OCI-LY1 (cell line): ENCODE measurements at regions not wholly inside any gene's neighbourhood (a gene's known extent, or its start where the extent isn't known, plus 50 kb on each side); places are given as distances from the start of the nearest gene placed in this dataset.

Experiments used
- H2AFZ ChIP-seq: fragments of 200-600 bp; sonication (generic), shearing (Covaris generic); 2 replicates; pipeline ENCODE4 v1.6.0; 2014; ENCODE audit warnings: antibody characterized with exemption, mild to moderate bottlenecking, low read length
- H3F3A ChIP-seq: fragments of 200-600 bp; sonication (generic), shearing (Covaris generic); 2 replicates; pipeline ENCODE4 v1.6.0; 2014; ENCODE audit warnings: mild to moderate bottlenecking, antibody characterized with exemption, low read length, moderate library complexity; ENCODE audit not compliant: insufficient read depth
- H3K27ac ChIP-seq: fragments of 200-600 bp; sonication (generic); 2 replicates; pipeline ENCODE4 v1.5.1; 2014; ENCODE audit warnings: low read length, mixed run types, mild to moderate bottlenecking, low read depth; ENCODE audit not compliant: poor library complexity, severe bottlenecking
- H3K27me3 ChIP-seq: fragments of 200-600 bp; sonication (generic); 2 replicates; pipeline ENCODE4 v1.6.0; 2014; ENCODE audit warnings: antibody characterized with exemption, mild to moderate bottlenecking, low read length, moderate library complexity; ENCODE audit not compliant: insufficient read depth
- H3K36me3 ChIP-seq: fragments of 200-600 bp; sonication (generic); 2 replicates; pipeline ENCODE4 v1.6.1; 2014; ENCODE audit warnings: mild to moderate bottlenecking, antibody characterized with exemption, low read length, moderate library complexity, mixed read lengths; ENCODE audit not compliant: insufficient read depth
- H3K4me1 ChIP-seq: fragments of 200-600 bp; sonication (generic); 2 replicates; pipeline ENCODE4 v1.5.1; 2014; ENCODE audit warnings: mild to moderate bottlenecking, low read length, moderate library complexity; ENCODE audit not compliant: insufficient read depth, severe bottlenecking
- H3K4me2 ChIP-seq: fragments of 200-600 bp; sonication (generic), shearing (Covaris generic); 2 replicates; pipeline ENCODE4 v1.6.1; 2014; ENCODE audit warnings: low read length
- H3K4me3 ChIP-seq: fragments of 200-600 bp; sonication (generic); 2 replicates; pipeline ENCODE4 v1.5.1; 2014; ENCODE audit warnings: low read length, low read depth, mild to moderate bottlenecking, mixed read lengths; ENCODE audit not compliant: poor library complexity, severe bottlenecking
- H3K79me2 ChIP-seq: fragments of 200-600 bp; shearing (Covaris generic); 2 replicates; pipeline ENCODE4 v1.6.1; 2016; ENCODE audit warnings: mixed run types, low read length, mixed read lengths; ENCODE audit not compliant: insufficient read depth
- H3K9ac ChIP-seq: fragments of 200-600 bp; sonication (generic), shearing (Covaris generic); 2 replicates; pipeline ENCODE4 v1.6.1; 2014; ENCODE audit warnings: mild to moderate bottlenecking, low read length, mixed read lengths
- H3K9me2 ChIP-seq: fragments of 200-600 bp; sonication (generic), shearing (Covaris generic); 2 replicates; pipeline ENCODE4 v1.6.1; 2014; ENCODE audit warnings: low read depth, mild to moderate bottlenecking, low read length, mixed read lengths
- H3K9me3 ChIP-seq: fragments of 200-600 bp; shearing (Covaris generic); 2 replicates; pipeline ENCODE4 v1.6.1; 2014; ENCODE audit warnings: low read length, mixed read lengths
- H4K20me1 ChIP-seq: fragments of 200-600 bp; sonication (generic), shearing (Covaris generic); 2 replicates; pipeline ENCODE4 v1.6.0; 2016; ENCODE audit warnings: mild to moderate bottlenecking, low read length; ENCODE audit not compliant: insufficient read depth
- CTCF ChIP-seq: fragments of 200-600 bp; sonication (generic), shearing (Covaris generic); IDR thresholded peaks from 2 replicates; pipeline ENCODE4 v1.5.1; 2017; ENCODE audit warnings: mild to moderate bottlenecking, antibody characterized with exemption, low read length, moderate library complexity, mixed read lengths
- EZH2 ChIP-seq: fragments of 200-600 bp; sonication (generic), shearing (Covaris generic); IDR thresholded peaks from 2 replicates; pipeline ENCODE4 v1.8.0; 2017; ENCODE audit warnings: borderline replicate concordance, mixed run types, mild to moderate bottlenecking, antibody characterized with exemption, low read length, moderate library complexity, mixed read lengths

DNA sequence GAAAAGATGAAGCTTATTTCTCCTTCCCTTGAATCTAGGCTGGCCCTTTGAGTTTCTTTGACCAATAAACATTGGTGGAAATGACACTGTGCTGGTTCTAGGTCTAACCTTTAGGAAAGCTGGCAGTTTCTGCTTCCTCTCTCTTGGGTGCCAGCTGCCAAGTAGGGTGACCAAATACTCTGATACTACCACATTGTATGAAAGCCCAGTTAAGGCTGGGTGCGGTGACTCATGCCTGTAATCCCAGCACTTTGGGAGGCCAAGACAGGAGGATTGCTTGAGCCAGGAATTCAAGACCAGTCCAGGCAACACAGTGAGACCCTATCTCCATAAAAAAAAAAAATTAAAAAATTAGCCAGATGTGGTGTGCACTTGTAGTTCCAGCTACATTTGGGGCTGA, 320.7 kb downstream of the ZNF621 start:
- Histone ChIP-seq H3K36me3 (no peaks in the 10 kb centered on the region), H3K4me3 (no peak overlapping the region), H3K27me3 (peaks cover 3% of the 10 kb centered on the region; the same call in 1 of the 2 replicates), H3K27ac (no peak overlapping the region), H3F3A (no peaks in the 10 kb centered on the region), H3K9ac (no peak overlapping the region), H3K9me2 (no peaks in the 10 kb centered on the region), H2AFZ (no peak overlapping the region), H3K4me1 (no peaks in the 10 kb centered on the region), H4K20me1 (no peaks in the 10 kb centered on the region), H3K9me3 (no peaks in the 10 kb centered on the region), H3K79me2 (no peaks in the 10 kb centered on the region), H3K4me2 (no peak overlapping the region)
- TF ChIP-seq EZH2 (no peak), CTCF (no peak)

DNA sequence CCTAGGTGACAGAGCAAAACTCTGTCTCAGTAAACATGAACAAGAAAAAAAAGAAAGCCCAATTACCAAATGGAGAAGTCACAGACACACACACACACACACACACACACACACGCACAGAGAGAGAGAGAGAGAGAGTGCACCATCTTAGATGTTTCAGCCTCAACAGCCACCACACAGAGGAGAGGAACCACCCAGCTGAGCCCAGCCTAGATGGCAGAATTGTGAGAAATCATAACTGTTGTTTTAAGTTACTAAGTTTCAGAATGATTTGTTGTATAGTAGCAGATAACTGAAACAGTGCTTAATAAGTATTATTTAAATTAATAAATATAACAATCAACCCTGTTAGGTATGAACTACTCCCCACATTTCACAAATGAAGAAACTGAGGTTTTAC, 321.2 kb downstream of the ZNF621 start:
- Histone ChIP-seq H3K4me2 (no peak overlapping the region), H3K36me3 (no peaks in the 10 kb centered on the region), H4K20me1 (no peaks in the 10 kb centered on the region), H3K9me3 (no peaks in the 10 kb centered on the region), H3K4me3 (no peak overlapping the region), H3K79me2 (no peaks in the 10 kb centered on the region), H2AFZ (no peak overlapping the region), H3F3A (no peaks in the 10 kb centered on the region), H3K9ac (no peak overlapping the region), H3K27ac (no peak overlapping the region), H3K4me1 (no peaks in the 10 kb centered on the region), H3K27me3 (peaks cover 3% of the 10 kb centered on the region; the same call in 1 of the 2 replicates), H3K9me2 (no peaks in the 10 kb centered on the region)
- TF ChIP-seq EZH2: no peak

DNA sequence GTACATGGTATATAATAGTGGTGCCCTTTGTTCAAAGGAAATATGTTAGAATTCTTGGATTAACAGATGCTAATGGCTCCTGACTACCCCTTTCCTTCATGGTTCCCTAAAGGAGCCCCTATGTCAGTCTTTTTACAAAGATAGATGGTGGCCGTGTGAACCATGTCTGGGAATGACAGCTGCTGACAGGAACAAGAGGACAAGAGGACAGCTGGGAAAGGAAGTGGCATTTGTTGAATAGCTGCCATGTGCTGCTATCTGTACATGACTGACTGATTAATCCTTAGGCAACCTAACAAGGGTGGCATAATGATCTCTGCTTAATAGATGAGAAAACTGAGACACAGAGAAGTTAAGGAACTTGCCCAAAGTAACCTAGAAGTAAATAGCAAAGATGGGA, 321.7 kb downstream of the ZNF621 start:
- TF ChIP-seq EZH2 (no peak), CTCF (no peak)
- no peak overlapping the region for H3K27ac ChIP-seq
- H3K79me2 ChIP-seq: no peaks in the 10 kb centered on the region
- no peak overlapping the region for H2AFZ ChIP-seq
- H3F3A ChIP-seq: no peaks in the 10 kb centered on the region
- no peaks in the 10 kb centered on the region for H3K9me3 ChIP-seq
- no peaks in the 10 kb centered on the region for H3K9me2 ChIP-seq
- peaks cover 3% of the 10 kb centered on the region; the same call in 1 of the 2 replicates for H3K27me3 ChIP-seq
- no peak overlapping the region for H3K4me3 ChIP-seq
- H3K36me3 ChIP-seq: no peaks in the 10 kb centered on the region
- no peak overlapping the region for H3K4me2 ChIP-seq
- H3K4me1 ChIP-seq: no peaks in the 10 kb centered on the region
- H3K9ac ChIP-seq: no peak overlapping the region
- no peaks in the 10 kb centered on the region for H4K20me1 ChIP-seq

DNA sequence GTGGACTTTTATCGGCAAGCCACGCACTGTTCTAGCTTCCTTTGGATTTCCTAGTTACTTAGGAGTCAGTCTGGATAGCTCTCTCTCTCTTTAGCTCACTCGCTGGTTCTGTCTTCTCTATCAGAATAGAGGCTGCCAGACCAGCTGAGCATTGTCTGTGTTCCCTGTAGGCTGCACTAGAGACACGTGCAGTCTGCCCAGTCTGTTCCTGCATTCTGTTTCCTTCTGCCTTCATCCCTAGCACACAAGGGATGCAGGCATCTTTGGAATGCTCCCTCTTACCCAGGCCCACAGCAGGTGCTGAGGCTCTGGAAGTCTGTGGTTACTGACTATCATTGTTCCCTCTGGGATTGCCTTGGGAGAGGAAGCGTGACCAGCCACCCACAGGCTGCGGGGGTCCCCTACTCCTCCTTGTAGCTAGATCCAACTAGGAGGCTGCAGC, 322.8 kb downstream of the ZNF621 start:
- peaks cover 3% of the 10 kb centered on the region; the same call in 1 of the 2 replicates for H3K27me3 ChIP-seq
- H3K9ac ChIP-seq: no peak overlapping the region
- H3K9me2 ChIP-seq: no peaks in the 10 kb centered on the region
- no peaks in the 10 kb centered on the region for H3F3A ChIP-seq
- no peak overlapping the region for H3K4me2 ChIP-seq
- H3K9me3 ChIP-seq: no peaks in the 10 kb centered on the region
- H2AFZ ChIP-seq: no peak overlapping the region
- H3K36me3 ChIP-seq: no peaks in the 10 kb centered on the region
- no peaks in the 10 kb centered on the region for H3K79me2 ChIP-seq
- no peaks in the 10 kb centered on the region for H4K20me1 ChIP-seq
- no peaks in the 10 kb centered on the region for H3K4me1 ChIP-seq
- no peak overlapping the region for H3K27ac ChIP-seq
- TF ChIP-seq CTCF: no peak
- TF ChIP-seq EZH2: no peak
- H3K4me3 ChIP-seq: no peak overlapping the region
